PC-9 (cell line): ENCODE measurements at regions not wholly inside any gene's neighbourhood (a gene's known extent, or its start where the extent isn't known, plus 50 kb on each side); places are given as distances from the start of the nearest gene placed in this dataset.

Experiments
- CTCF ChIP-seq: fragments of 200-600 bp; sonication (generic); conservative IDR thresholded peaks from 2 replicates; pipeline ENCODE4 v1.6.1; 2017; ENCODE audit warnings: mixed run types, antibody characterized with exemption, mild to moderate bottlenecking, moderate library complexity
- EZH2 ChIP-seq: fragments of 200-600 bp; sonication (generic); IDR thresholded peaks from 2 replicates; pipeline ENCODE4 v1.8.0; 2017; ENCODE audit warnings: antibody characterized with exemption, low read depth

GRCh38 chr7:106484562-106484961 lies 176.4 kb downstream of the CCDC71L start:
- no peak for TF ChIP-seq CTCF
- TF ChIP-seq EZH2: no peak
